ENCODE measurements at regions not wholly inside any gene's neighbourhood (a gene's known extent, or its start where the extent isn't known, plus 50 kb on each side); places are given as distances from the start of the nearest gene placed in this dataset.
"Not testable (repeated sequence)": the region's sequence is repeated elsewhere in the genome, so short reads cannot be mapped to it uniquely, and the experiment has no call there.

DNA sequence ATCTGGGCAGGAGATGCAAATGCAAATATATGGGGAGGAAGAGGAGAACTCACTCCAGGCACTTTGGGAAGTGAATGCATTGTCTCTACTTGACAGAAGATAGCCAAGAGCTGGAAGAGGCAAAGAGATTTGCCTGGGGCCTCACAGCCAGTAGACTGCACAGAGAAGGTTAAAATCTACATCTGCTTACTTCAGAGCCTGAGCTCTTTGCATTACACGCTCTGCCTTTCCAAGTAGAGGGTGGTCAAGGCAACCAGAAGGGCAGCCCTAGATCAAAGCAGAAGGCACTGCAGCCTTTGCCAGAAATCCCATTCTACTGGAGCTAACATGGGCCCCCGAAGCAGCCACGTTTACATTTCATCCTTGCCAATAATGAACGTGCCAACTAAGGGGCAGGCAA, 407.2 kb upstream of the CCL2 start:
- no peak for DNase-seq (ENCODE audit: low spot score)

- DNase-seq (ENCODE audit: low spot score), result no peak
These were observed 406.7 kb upstream of the CCL2 start for GRCh38 chr17:33848433-33848832.

DNA sequence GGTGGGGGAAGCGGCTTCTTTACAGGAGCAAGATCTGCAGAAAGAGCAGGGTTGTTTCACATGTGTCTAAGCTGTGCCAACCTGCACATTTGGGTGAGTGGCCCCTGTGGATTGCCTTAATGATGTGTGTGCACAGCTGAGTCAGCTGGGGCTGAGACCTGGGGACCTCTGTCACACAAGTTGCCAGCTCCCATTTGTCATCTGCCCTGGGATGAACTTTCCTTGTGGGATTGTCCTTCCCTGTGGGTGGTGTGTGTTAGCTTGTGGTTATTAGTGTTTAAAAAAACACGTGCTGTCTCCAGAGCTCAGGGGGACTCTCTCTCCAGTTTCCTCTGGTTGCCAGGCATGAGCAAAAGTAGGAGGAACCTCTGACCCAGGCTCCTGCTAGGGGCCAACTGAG, 400.5 kb upstream of the CCL2 start:
- no peak for DNase-seq (ENCODE audit: low spot score)

DNA sequence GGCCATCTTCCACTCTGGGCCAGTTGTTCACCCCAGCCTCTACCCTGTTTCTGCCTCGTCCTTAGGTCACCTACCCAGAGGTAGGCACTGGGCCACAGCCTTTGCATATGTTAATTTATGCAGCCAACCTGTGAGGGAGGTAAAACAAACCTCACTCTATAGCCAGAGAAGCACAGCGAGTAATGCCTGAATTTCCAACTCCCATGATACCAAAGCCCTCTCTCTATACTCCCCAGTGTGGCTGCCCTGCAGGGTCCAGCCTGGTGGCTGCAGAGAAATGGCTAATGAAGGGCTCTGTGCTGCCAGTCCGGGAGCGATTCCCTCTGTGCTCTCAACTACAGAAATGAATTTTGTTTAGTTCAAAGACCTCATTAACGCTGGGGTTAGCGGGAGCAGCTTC, 397.0 kb upstream of the CCL2 start:
- no peak for DNase-seq (ENCODE audit: low spot score)

DNA sequence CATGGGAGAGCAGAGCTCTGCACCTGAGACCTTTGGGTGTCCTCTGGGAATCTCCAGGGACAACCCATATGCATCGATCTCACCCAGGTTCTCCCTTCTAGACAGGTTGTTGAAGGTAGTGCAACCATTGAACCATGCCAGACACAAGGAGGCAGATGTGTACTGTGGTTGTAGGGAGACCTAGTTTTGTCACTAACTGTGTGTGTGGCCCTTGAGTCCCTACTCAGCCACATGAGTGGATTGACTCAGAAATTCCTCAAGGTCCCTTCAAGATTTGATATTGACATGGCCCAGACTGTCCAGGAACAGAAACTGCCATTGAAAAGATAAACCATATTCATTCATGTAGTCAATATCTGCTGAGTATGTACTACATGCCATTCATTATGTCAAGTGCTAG, 396.4 kb upstream of the CCL2 start:
- no peak for DNase-seq (ENCODE audit: low spot score)

DNA sequence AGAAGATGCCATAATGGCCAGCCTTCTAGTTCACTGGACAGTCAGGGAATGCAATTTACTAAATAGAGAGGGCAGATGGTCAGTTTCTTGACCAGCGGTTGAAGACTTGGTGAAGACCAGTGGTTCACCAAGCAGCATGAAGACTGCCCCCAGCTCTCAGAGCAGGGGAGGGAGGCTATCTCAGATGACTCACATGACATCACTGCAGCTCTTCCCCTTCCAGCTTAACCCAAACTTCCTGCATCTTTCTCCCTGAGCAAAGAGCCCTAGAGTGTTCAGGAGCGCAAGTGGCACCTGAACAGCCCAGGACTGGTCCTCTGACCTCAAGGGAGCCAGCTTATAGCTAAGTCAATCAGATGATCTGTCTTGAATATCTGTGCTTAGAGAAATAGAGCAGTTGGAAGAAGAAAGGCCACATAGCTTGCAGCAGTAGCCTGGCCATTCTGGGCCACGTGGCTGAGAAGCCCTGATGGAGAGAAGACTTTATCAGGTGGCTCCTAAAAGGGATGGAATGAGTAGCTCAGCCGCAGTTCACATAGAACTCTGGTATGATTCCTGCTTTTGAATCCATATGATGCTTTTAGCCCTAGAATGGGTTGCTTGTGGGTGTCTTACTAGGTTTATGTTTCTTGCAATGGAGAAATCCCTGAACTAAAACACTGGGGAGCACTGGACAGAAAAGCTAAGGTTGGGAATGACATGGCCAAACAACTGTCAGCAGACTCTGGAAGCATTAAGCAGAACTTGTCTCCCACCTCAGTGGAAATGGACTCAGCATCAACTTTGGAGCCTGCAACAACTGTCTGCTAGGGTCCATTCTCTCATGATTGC, 392.1 kb upstream of the CCL2 start:
- no peak for DNase-seq (ENCODE audit: low spot score)

- DNase-seq (ENCODE audit: low spot score), result no peak
These were observed 390.3 kb upstream of the CCL2 start for GRCh38 chr17:33864758-33865229.

- no peak for DNase-seq (ENCODE audit: low spot score)
These were observed 386.2 kb upstream of the CCL2 start for GRCh38 chr17:33868899-33869298.

DNA sequence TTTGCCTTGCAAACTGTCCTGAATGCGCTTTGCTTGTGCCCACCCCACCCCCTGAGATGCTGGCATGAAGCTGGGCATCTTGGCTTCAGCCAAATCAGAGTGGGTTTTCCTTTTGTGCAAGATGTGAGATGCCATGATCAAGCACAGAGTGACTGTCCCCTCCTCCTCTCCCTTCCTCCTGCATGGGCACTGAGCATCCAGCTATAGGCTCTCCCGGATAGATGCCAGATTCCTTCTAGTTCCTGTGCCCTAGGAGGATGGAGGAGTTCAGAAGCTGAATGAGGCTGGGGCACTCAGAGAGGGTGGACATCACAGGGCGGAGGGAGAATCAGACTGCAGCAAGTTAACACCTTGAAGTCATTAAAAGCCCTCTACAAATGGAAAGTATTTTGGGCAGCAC, 384.1 kb upstream of the CCL2 start:
- DNase-seq (ENCODE audit: low spot score), result no peak

DNA sequence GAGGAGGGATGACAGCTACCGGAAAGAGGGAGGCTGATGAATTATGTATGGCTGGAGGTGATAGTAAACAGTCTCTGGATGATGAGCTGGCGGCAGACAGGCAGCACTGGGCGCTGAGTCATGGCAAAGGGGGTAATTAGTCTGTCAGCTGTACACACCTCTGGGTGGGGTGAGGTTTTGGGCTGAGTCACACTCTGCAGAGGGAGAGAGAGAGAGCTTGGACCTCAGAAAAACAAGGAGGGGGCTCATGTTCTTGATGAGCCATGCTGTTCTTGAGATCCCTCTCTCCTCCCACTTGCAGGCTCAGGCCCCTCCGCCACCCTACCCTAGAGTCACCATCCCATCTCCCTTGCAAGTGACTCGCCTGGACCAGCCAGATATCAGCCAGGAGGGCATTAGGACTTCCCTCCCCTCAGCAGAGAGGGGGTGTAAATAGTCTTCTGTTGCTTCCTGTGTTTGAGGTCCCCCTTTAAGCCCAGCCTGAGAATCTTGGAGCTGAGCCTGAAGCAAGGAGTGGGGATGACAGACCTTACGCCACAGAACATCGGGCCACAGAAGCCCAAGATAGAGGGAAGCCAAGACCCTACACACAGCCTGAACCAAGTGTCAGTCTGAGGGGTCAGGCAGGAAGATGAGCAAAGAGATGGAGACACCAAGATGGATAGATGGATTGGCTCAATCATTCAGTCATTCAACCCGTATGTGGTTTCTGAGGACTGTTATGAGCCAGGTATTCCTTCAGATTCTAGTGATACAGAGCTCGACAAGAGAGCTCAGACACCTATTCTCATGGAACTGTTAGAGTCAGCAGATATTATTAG, 383.2 kb upstream of the CCL2 start:
- DNase-seq (ENCODE audit: low spot score), result peak; percentile 64

GRCh38 chr17:33873201-33873617, 381.9 kb upstream of the CCL2 start:
- DNase-seq (ENCODE audit: low spot score), result no peak

- DNase-seq (ENCODE audit: low spot score), result no peak
These were observed 380.4 kb upstream of the CCL2 start for GRCh38 chr17:33874617-33875060.

DNA sequence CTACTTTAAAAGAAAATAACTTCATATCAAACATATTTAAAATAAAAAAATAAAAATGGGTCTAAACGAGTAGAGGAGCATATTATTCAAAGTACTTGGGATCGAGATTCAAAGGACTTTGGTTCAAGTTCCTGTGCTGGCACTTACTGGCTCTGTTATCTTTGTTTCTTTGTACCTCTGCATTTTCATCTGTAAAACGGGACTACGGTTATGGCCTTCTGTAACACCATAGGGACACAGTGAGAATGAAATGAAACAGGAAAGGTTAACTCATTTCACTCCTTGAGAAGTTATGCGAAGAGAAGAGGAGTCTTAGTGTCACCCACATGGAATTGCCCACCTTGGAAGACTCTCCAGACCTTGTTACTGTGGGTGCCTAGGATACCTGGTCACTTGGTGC, 379.1 kb upstream of the CCL2 start:
- no peak for DNase-seq (ENCODE audit: low spot score)

DNA sequence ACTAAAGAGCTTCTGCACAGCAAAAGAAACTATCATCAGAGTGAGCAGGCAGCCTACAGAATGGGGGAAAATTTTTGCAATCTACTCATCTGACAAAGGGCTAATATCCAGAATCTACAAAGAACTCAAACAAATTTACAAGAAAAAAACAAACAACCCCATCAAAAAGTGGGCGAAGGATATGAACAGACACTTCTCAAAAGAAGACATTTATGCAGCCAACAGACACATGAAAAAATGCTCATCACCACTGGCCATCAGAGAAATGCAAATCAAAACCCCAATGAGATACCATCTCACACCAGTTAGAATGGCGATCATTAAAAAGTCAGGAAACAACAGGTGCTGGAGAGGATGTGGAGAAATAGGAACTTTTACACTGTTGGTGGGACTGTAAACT, 372.8 kb upstream of the CCL2 start:
- not testable (repeated sequence) for DNase-seq (ENCODE audit: low spot score)

GRCh38 chr17:33882677-33883076, 372.4 kb upstream of the CCL2 start:
- not testable (repeated sequence) for DNase-seq (ENCODE audit: low spot score)

GRCh38 chr17:33888455-33888854, 366.6 kb upstream of the CCL2 start:
- DNase-seq (ENCODE audit: low spot score), result peak; percentile 12

DNA sequence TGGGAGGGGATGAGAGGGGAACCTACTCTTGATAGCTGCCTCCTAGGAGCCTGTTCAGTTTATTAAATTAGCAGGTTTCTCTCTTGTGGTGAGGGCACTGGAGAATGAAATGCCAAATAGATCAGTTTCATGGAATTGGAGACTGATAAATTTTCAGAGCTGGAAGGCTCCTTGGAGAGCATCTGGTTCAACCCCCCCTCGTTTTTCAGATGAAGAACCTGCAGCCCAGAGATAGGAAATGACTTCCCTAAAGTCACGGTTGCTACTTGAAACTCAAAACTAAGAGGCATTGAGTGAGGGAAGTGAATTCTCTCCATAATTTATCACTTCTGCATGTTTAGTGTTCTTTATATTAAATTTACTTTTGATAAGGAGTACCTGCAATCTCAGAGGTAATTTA, 366.0 kb upstream of the CCL2 start:
- no peak for DNase-seq (ENCODE audit: low spot score)

DNA sequence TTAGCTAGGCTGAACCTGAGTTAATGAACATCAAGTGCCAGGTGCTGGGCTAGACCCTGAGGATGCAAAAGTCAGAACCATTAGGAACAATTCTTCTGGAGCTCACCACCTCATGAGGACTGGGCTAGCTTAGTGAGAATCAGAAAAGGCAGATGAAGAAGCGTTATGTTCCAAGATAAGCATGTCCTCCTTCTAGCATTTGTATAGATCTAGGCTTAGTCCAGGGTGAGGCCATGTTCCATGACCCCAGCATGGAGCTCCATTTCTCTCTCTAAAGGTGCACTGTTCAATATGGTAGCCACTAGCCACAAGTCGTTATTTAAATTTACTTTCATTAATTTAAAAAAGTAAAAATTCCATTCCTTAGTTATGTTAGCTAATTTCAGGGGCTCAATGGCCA, 365.3 kb upstream of the CCL2 start:
- DNase-seq (ENCODE audit: low spot score), result no peak

DNA sequence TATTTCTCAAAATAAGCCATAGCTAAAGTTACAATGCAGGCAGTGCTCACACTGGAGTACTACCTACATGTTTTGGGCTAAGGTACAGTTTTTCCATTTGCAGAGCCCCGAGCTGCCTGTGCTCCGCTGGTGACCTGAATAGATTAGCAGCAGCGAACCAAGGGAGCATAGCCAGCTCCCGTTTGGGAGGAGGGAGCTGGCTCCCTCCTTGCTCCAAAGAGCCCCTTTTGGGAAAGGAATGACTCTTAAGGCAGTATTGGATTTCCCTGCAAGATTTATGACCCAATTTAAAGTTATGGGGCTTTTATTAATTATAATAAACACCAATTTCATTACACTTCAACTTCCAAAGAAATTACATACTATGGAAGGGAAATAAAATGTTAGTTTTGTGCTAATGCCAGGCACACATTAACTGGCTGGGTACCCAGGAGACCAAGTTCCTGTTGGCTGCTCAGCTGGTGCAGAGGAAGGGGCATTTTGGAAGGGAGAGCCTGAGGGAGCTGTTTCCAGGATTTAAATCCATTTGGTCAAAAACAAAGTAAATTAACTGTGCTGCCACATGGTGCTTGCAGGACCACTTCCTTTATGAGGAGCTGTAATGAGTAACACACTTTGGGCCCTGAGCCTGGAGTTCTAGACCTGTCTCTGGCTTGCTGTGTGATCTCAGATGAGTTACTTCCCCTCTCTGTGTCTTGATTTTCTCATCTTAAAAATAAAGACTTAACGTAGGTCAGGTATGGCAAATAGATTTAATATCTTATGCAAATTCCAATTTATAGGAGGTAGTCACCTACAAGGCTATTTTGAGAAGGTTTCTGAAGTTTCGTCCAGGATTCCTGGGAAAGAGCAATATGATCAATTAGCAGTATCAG, 362.1 kb upstream of the CCL2 start:
- DNase-seq (ENCODE audit: low spot score), result no peak

DNA sequence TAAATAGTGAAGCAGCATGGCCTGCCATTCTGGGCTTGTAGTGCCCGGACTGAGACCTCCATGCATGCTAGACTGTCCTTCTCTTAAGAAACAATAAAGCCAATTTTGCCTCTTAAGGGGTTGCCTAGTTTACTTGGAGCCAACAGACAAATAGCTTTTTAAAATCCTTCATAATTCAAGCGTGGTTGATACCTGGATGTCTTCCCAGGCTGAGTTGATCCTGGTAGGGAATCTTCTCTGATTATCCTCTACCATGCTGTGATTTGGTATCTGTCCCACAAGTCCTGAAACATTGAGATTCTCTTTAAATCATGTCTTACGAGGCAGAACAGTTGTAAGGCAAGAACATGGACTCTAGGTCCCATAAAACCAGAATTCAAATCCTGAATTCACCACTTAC, 359.6 kb upstream of the CCL2 start:
- DNase-seq (ENCODE audit: low spot score), result no peak

GRCh38 chr17:33896263-33896662, 358.8 kb upstream of the CCL2 start:
- DNase-seq (ENCODE audit: low spot score), result no peak

GRCh38 chr17:33901085-33901484, 354.0 kb upstream of the CCL2 start:
- DNase-seq (ENCODE audit: low spot score), result no peak

All from LoVo (cell line).